Osteoblast (primary cell): ENCODE measurements at regions not wholly inside any gene's neighbourhood (a gene's known extent, or its start where the extent isn't known, plus 50 kb on each side); places are given as distances from the start of the nearest gene placed in this dataset.

Experiments used
- DNase-seq: peaks from one replicate; pipeline ENCODE4 v3.0.0; 2011; ENCODE audit warnings: low spot score, mixed read lengths; ENCODE audit not compliant: insufficient read length; ENCODE audit errors: missing footprints
- H2AFZ ChIP-seq: 2 replicates; pipeline ENCODE4 v1.6.0; 2011; ENCODE audit warnings: mild to moderate bottlenecking, low read length
- H3K27ac ChIP-seq: 2 replicates; pipeline ENCODE4 v1.5.1; 2011; ENCODE audit warnings: mild to moderate bottlenecking, low read depth, low read length, moderate library complexity
- H3K27me3 ChIP-seq: 2 replicates; pipeline ENCODE4 v1.6.0; 2012; ENCODE audit warnings: mild to moderate bottlenecking, control low read depth, inconsistent platforms, low read length, moderate library complexity; ENCODE audit not compliant: insufficient read depth
- H3K36me3 ChIP-seq: 2 replicates; pipeline ENCODE4 v1.5.1; 2011; ENCODE audit warnings: mild to moderate bottlenecking, low read length, control low read depth, moderate library complexity; ENCODE audit not compliant: insufficient read depth
- H3K4me1 ChIP-seq: 2 replicates; pipeline ENCODE4 v1.5.1; 2011; ENCODE audit warnings: mild to moderate bottlenecking, low read length, control low read depth, moderate library complexity; ENCODE audit not compliant: insufficient read depth
- H3K4me2 ChIP-seq: 2 replicates; pipeline ENCODE4 v1.6.0; 2011; ENCODE audit warnings: mild to moderate bottlenecking, low read length; ENCODE audit not compliant: insufficient read depth
- H3K4me3 ChIP-seq: fragments of 200-600 bp; sonication (generic); 3 replicates; pipeline ENCODE4 v1.5.1; 2012; ENCODE audit warnings: mild to moderate bottlenecking, low read length, inconsistent platforms; ENCODE audit not compliant: insufficient read depth
- H3K79me2 ChIP-seq: 2 replicates; pipeline ENCODE4 v1.6.0; 2012; ENCODE audit warnings: mild to moderate bottlenecking, low read length, control low read depth, inconsistent platforms; ENCODE audit not compliant: insufficient read depth
- H3K9me3 ChIP-seq: 2 replicates; pipeline ENCODE4 v1.5.1; 2011; ENCODE audit warnings: low read depth, low read length, control low read depth
- H4K20me1 ChIP-seq: 2 replicates; pipeline ENCODE4 v1.6.0; 2012; ENCODE audit warnings: mild to moderate bottlenecking, low read length, control low read depth; ENCODE audit not compliant: insufficient read depth
- CTCF ChIP-seq: IDR thresholded peaks from 2 replicates; pipeline ENCODE4 v1.5.1; 2011; ENCODE audit warnings: mild to moderate bottlenecking, low read depth, low read length, moderate library complexity; ENCODE audit errors: extremely low read depth

- H3K27me3 ChIP-seq = no peaks in the 10 kb centered on the region
- DNase-seq = no peak
- TF ChIP-seq CTCF = no peak
Measured at GRCh38 chrX:143800150-143800549, 79.6 kb upstream of the SPANXN2 start.

GRCh38 chrX:143788265-143788664 is 67.7 kb upstream of the SPANXN2 start:
- Histone ChIP-seq H3K27me3 (no peaks in the 10 kb centered on the region), H3K4me2 (no peak overlapping the region), H2AFZ (no peak overlapping the region), H3K36me3 (no peaks in the 10 kb centered on the region), H3K9me3 (no peaks in the 10 kb centered on the region), H3K79me2 (no peaks in the 10 kb centered on the region), H3K4me1 (no peaks in the 10 kb centered on the region), H3K4me3 (no peak overlapping the region), H3K27ac (no peak overlapping the region), H4K20me1 (no peaks in the 10 kb centered on the region)
- peak; percentile 22 for TF ChIP-seq CTCF
- no peak for DNase-seq

More at GRCh38 chrX:143800150-143800549, 79.6 kb upstream of the SPANXN2 start:
- no peaks in the 10 kb centered on the region for H3K79me2 ChIP-seq
- H3K9me3 ChIP-seq = peaks cover 4% of the 10 kb centered on the region
- no peak overlapping the region for H3K4me2 ChIP-seq
- H4K20me1 ChIP-seq = no peaks in the 10 kb centered on the region
- H3K4me3 ChIP-seq = no peak overlapping the region
- no peak overlapping the region for H3K27ac ChIP-seq
- no peaks in the 10 kb centered on the region for H3K36me3 ChIP-seq
- H3K4me1 ChIP-seq = no peaks in the 10 kb centered on the region
- no peak overlapping the region for H2AFZ ChIP-seq

- Histone ChIP-seq H3K9me3 (no peaks in the 10 kb centered on the region), H3K4me3 (no peak overlapping the region), H2AFZ (no peak overlapping the region), H3K4me1 (no peaks in the 10 kb centered on the region), H3K79me2 (no peaks in the 10 kb centered on the region), H3K27ac (no peak overlapping the region), H4K20me1 (no peaks in the 10 kb centered on the region), H3K27me3 (no peaks in the 10 kb centered on the region), H3K36me3 (no peaks in the 10 kb centered on the region), H3K4me2 (no peak overlapping the region)
- TF ChIP-seq CTCF = no peak
- no peak for DNase-seq
Measured at GRCh38 chrX:143787341-143787740, 66.8 kb upstream of the SPANXN2 start.

GRCh38 chrX:143781103-143781502 is 60.6 kb upstream of the SPANXN2 start:
- no peak overlapping the region for H3K4me3 ChIP-seq
- H3K27me3 ChIP-seq = no peaks in the 10 kb centered on the region
- H3K27ac ChIP-seq = no peak overlapping the region
- peaks cover 2% of the 10 kb centered on the region for H3K9me3 ChIP-seq
- H2AFZ ChIP-seq = no peak overlapping the region
- H3K36me3 ChIP-seq = no peaks in the 10 kb centered on the region
- H4K20me1 ChIP-seq = no peaks in the 10 kb centered on the region
- H3K79me2 ChIP-seq = no peaks in the 10 kb centered on the region
- DNase-seq = no peak
- H3K4me1 ChIP-seq = no peaks in the 10 kb centered on the region
- no peak for TF ChIP-seq CTCF
- no peak overlapping the region for H3K4me2 ChIP-seq
